NB4 (cell line): ENCODE measurements at regions not wholly inside any gene's neighbourhood (a gene's known extent, or its start where the extent isn't known, plus 50 kb on each side); places are given as distances from the start of the nearest gene placed in this dataset.

Experiments used
- DNase-seq: peaks from one replicate; pipeline ENCODE4 v3.0.0; 2010; ENCODE audit warnings: low read depth
- H3K4me3 ChIP-seq: one replicate; pipeline ENCODE4 v1.5.1; 2011; ENCODE audit warnings: mild to moderate bottlenecking, low read depth, low read length, moderate library complexity
- CTCF ChIP-seq: IDR thresholded peaks from one replicate; pipeline ENCODE4 v1.5.1; 2012; ENCODE audit warnings: low read depth, low read length
- MAX ChIP-seq: IDR thresholded peaks from 2 replicates; pipeline ENCODE4 v1.6.1; 2011; ENCODE audit warnings: low read depth, low read length
- MYC ChIP-seq: IDR thresholded peaks from 2 replicates; pipeline ENCODE4 v1.6.1; 2011; ENCODE audit warnings: low read depth, low read length
- POLR2A ChIP-seq: IDR thresholded peaks from 2 replicates; pipeline ENCODE4 v1.6.1; 2011; ENCODE audit warnings: mild to moderate bottlenecking; ENCODE audit not compliant: insufficient read length; ENCODE audit errors: extremely low read depth

GRCh38 chr14:62097824-62098223 lies 335.6 kb downstream of the SNAPC1 start:
- TF ChIP-seq MYC (no peak), CTCF (no peak)
- DNase-seq: no peak
- H3K4me3 ChIP-seq: no peak overlapping the region

GRCh38 chr14:62098357-62098756 lies 336.1 kb downstream of the SNAPC1 start:
- no peak for DNase-seq
- TF ChIP-seq MYC (no peak), MAX (no peak), POLR2A (no peak), CTCF (no peak)

GRCh38 chr14:62099091-62099490 lies 336.9 kb downstream of the SNAPC1 start:
- no peak overlapping the region for H3K4me3 ChIP-seq
- DNase-seq: no peak
- TF ChIP-seq CTCF (no peak), MAX (no peak), POLR2A (no peak), MYC (no peak)

More at GRCh38 chr14:62098357-62098756, 336.1 kb downstream of the SNAPC1 start:
- H3K4me3 ChIP-seq: no peak overlapping the region

- TF ChIP-seq MYC (no peak), MAX (no peak), POLR2A (no peak), CTCF (no peak)
- no peak for DNase-seq
- no peak overlapping the region for H3K4me3 ChIP-seq
These were observed 339.0 kb downstream of the SNAPC1 start for GRCh38 chr14:62101189-62101588.

GRCh38 chr14:62101673-62102348 lies 339.6 kb downstream of the SNAPC1 start:
- H3K4me3 ChIP-seq: no peak overlapping the region
- TF ChIP-seq POLR2A (no peak), MAX (no peak), CTCF (no peak), MYC (no peak)

GRCh38 chr14:62102349-62102725 lies 340.1 kb downstream of the SNAPC1 start:
- TF ChIP-seq CTCF (no peak), MAX (no peak), MYC (no peak), POLR2A (no peak)
- DNase-seq: no peak
- H3K4me3 ChIP-seq: no peak overlapping the region

More at GRCh38 chr14:62101673-62102348, 339.6 kb downstream of the SNAPC1 start:
- no peak for DNase-seq
